IMR-90 (cell line): ENCODE measurements at regions not wholly inside any gene's neighbourhood (a gene's known extent, or its start where the extent isn't known, plus 50 kb on each side); places are given as distances from the start of the nearest gene placed in this dataset.

ENCODE experiments used
- ATAC-seq: fragments of 200-7000 bp; cut with Tn5 transposase; 2 replicates; pipeline ENCODE4 v1.9.1; 2020; ENCODE audit warnings: low read depth, mild to moderate bottlenecking, moderate library complexity
- BruUV-seq: library from RNA; stranded (reverse); fragments of 400-500 nt; replicated peaks from 2 replicates; lab custom pipeline; 2021; lab: Mats Ljungman, UMichigan
- CTCF ChIA-PET: fragments of 300-600 bp; formaldehyde crosslinking; extraction: SDS; loops from one replicate; lab custom pipeline; 2021; ENCODE audit warnings: antibody characterized with exemption; lab: Yijun Ruan, JAX
- POLR2A ChIA-PET: fragments of 300-600 bp; sonication (Branson Sonifier 250); formaldehyde crosslinking; loops from one replicate; lab custom pipeline; 2022; ENCODE audit warnings: antibody characterized with exemption; ENCODE audit not compliant: unreplicated experiment; lab: Charles Lee
- DNase-seq: peaks from one replicate; pipeline ENCODE4 v3.0.0; 2013
- H2AFZ ChIP-seq: replicated peaks from 2 replicates; pipeline ENCODE3; 2013; ENCODE audit warnings: low read length, mild to moderate bottlenecking; ENCODE audit not compliant: poor library complexity
- H2AK5ac ChIP-seq: 2 replicates; pipeline ENCODE4 v1.6.1; 2013; ENCODE audit warnings: low read depth, low read length, inconsistent platforms
- H2AK9ac ChIP-seq: replicated peaks from 2 replicates; pipeline ENCODE3; 2013; ENCODE audit warnings: mild to moderate bottlenecking, low read depth, low read length, moderate library complexity; ENCODE audit not compliant: poor library complexity
- H2BK120ac ChIP-seq: 2 replicates; pipeline ENCODE4 v1.6.1; 2013; ENCODE audit warnings: low read depth, low read length, inconsistent platforms
- H2BK15ac ChIP-seq: 3 replicates; pipeline ENCODE4 v1.6.1; 2013; ENCODE audit warnings: low read depth, low read length, inconsistent platforms
- H2BK20ac ChIP-seq: 2 replicates; pipeline ENCODE4 v1.6.1; 2013; ENCODE audit warnings: low read depth, mild to moderate bottlenecking, inconsistent platforms, low read length, moderate library complexity
- H2BK5ac ChIP-seq: 2 replicates; pipeline ENCODE4 v1.6.1; 2013; ENCODE audit warnings: mild to moderate bottlenecking, low read depth, low read length, inconsistent platforms; ENCODE audit not compliant: poor library complexity, severe bottlenecking
- H3K14ac ChIP-seq: replicated peaks from 2 replicates; pipeline ENCODE4 v1.6.1; 2013; ENCODE audit warnings: low read depth, low read length, inconsistent platforms
- H3K18ac ChIP-seq: 2 replicates; pipeline ENCODE4 v1.6.1; 2013; ENCODE audit warnings: low read depth, low read length, control low read depth
- H3K23ac ChIP-seq: 2 replicates; pipeline ENCODE4 v1.6.1; 2013; ENCODE audit warnings: low read depth, low read length, inconsistent platforms
- H3K27ac ChIP-seq: 2 replicates; pipeline ENCODE4 v1.5.1; 2013; ENCODE audit warnings: mild to moderate bottlenecking, control low read depth, low read length; ENCODE audit not compliant: insufficient read depth
- H3K27me3 ChIP-seq: 2 replicates; pipeline ENCODE4 v1.6.1; 2013; ENCODE audit warnings: low read length; ENCODE audit not compliant: control insufficient read depth, insufficient read depth
- H3K36me3 ChIP-seq: 2 replicates; pipeline ENCODE4 v1.6.1; 2013; ENCODE audit warnings: low read length, mixed read lengths; ENCODE audit not compliant: control insufficient read depth, insufficient read depth
- H3K4ac ChIP-seq: 2 replicates; pipeline ENCODE4 v1.6.1; 2013; ENCODE audit warnings: low read depth, low read length, inconsistent platforms
- H3K4me1 ChIP-seq: 2 replicates; pipeline ENCODE4 v1.6.1; 2013; ENCODE audit warnings: low read length, mixed read lengths; ENCODE audit not compliant: control insufficient read depth, insufficient read depth
- H3K4me2 ChIP-seq: 2 replicates; pipeline ENCODE4 v1.6.1; 2013; ENCODE audit warnings: low read depth, mild to moderate bottlenecking, control low read depth, low read length, moderate library complexity
- H3K4me3 ChIP-seq: 2 replicates; pipeline ENCODE4 v1.5.1; 2013; ENCODE audit warnings: low read depth, mild to moderate bottlenecking, control low read depth, low read length, moderate library complexity; ENCODE audit not compliant: insufficient read depth
- H3K56ac ChIP-seq: 2 replicates; pipeline ENCODE4 v1.6.1; 2013; ENCODE audit warnings: low read length, inconsistent platforms; ENCODE audit not compliant: insufficient read depth; ENCODE audit errors: extremely low read depth
- H3K79me1 ChIP-seq, 2 experiments: 2 replicates each; pipeline ENCODE4 v1.6.1; 2013; ENCODE audit warnings: low read length in 2 of 2, inconsistent platforms in 1 of 2, low read depth in 1 of 2
- H3K9ac ChIP-seq: 2 replicates; pipeline ENCODE4 v1.6.1; 2013; ENCODE audit warnings: low read depth, low read length, control low read depth
- H3K9me1 ChIP-seq: 2 replicates; pipeline ENCODE4 v1.6.1; 2013; ENCODE audit warnings: low read length, inconsistent platforms; ENCODE audit not compliant: insufficient read depth
- H3K9me3 ChIP-seq: 2 replicates; pipeline ENCODE4 v1.6.1; 2013; ENCODE audit warnings: low read length; ENCODE audit not compliant: control insufficient read depth, insufficient read depth
- H4K20me1 ChIP-seq: 2 replicates; pipeline ENCODE4 v1.6.1; 2013; ENCODE audit warnings: low read length, inconsistent platforms; ENCODE audit not compliant: insufficient read depth
- H4K5ac ChIP-seq: 2 replicates; pipeline ENCODE4 v1.6.1; 2013; ENCODE audit warnings: mild to moderate bottlenecking, low read depth, low read length, control low read depth
- H4K8ac ChIP-seq, 2 experiments: 2 replicates each; pipeline ENCODE4 v1.6.1; 2013; ENCODE audit warnings: low read depth in 2 of 2, low read length in 2 of 2, control low read depth in 1 of 2, inconsistent platforms in 1 of 2
- H4K91ac ChIP-seq: 2 replicates; pipeline ENCODE4 v1.6.1; 2013; ENCODE audit warnings: low read depth, low read length, inconsistent platforms; ENCODE audit not compliant: insufficient read depth
- BHLHE40 ChIP-seq: fragments of 150-350 bp; IDR thresholded peaks from 2 replicates; pipeline ENCODE4 v1.6.1; 2016; ENCODE audit warnings: mild to moderate bottlenecking, low read depth, low read length
- CEBPB ChIP-seq: IDR thresholded peaks from 2 replicates; pipeline ENCODE4 v1.6.1; 2012; ENCODE audit warnings: low read depth, low read length, improper control_type of control experiment
- NFE2L2 ChIP-seq: fragments of 150-350 bp; IDR thresholded peaks from 2 replicates; pipeline ENCODE4 v1.6.1; 2016; ENCODE audit warnings: low read depth, mild to moderate bottlenecking, low read length
- SMC3 ChIP-seq: fragments of 150-350 bp; IDR thresholded peaks from 2 replicates; pipeline ENCODE4 v1.6.1; 2016; ENCODE audit warnings: low read depth, mild to moderate bottlenecking, antibody characterized with exemption, low read length, moderate library complexity
- WGBS, 2 experiments: methylation state at CpG; one replicate each; pipeline versions ENCODE4 v1.1.5 to v1.1.7; 2013; ENCODE audit warnings: missing lambda C conversion rate in 2 of 2; ENCODE audit not compliant: insufficient read length in 1 of 2; ENCODE audit errors: extremely low coverage in 2 of 2; 5-methylcytosine and 5-hydroxymethylcytosine counted together
- dilution Hi-C: fragments of 300-500 bp; cut with HindIII; formaldehyde crosslinking; loops from one replicate; pipeline ENCODE4 v1.14.3; 2018; ENCODE audit warnings: low sequenced_read_pairs; ENCODE audit not compliant: unreplicated experiment
- in situ Hi-C: fragments of 300-500 bp; cut with MboI; formaldehyde crosslinking; loops from 3 replicates; pipeline ENCODE4 v1.14.3; 2019; ENCODE audit warnings: low sequenced_read_pairs, inconsistent platforms, mixed read lengths
- intact Hi-C: fragments of 100-400 bp; cut with micrococcal nuclease; formaldehyde crosslinking; loops from 2 replicates; pipeline ENCODE4 v1.10.0; 2022

GRCh38 chr1:56151402-56151801 is 428.0 kb downstream of the PLPP3 start:
- TF ChIP-seq CEBPB (peak; percentile 90), SMC3 (no peak), NFE2L2 (no peak), BHLHE40 (no peak)
- Histone ChIP-seq H3K23ac (no peak overlapping the region), H3K4me3 (no peak overlapping the region), H2BK120ac (no peak overlapping the region), H3K9me1 (no peaks in the 10 kb centered on the region), H3K27me3 (no peaks in the 10 kb centered on the region), H3K4ac (no peak overlapping the region), H4K91ac (no peak overlapping the region), H3K14ac (no peak overlapping the region), H4K8ac (no peak overlapping the region), H3K18ac (no peak overlapping the region), H2BK15ac (no peak overlapping the region), H2AFZ (no peak overlapping the region), H2BK20ac (no peak overlapping the region), H3K9me3 (no peaks in the 10 kb centered on the region), H3K4me1 (no peaks in the 10 kb centered on the region; the same call in 1 of the 2 replicates), H3K27ac (no peak overlapping the region), H4K20me1 (no peaks in the 10 kb centered on the region), H3K79me1 (no peaks in the 10 kb centered on the region), H3K56ac (no peak overlapping the region), H2AK5ac (no peak overlapping the region), H2BK5ac (no peak overlapping the region), H3K4me2 (no peak overlapping the region), H3K9ac (no peak overlapping the region), H4K5ac (no peak overlapping the region), H2AK9ac (no peak overlapping the region), H3K36me3 (no peaks in the 10 kb centered on the region)
- in situ Hi-C loops (no loop called here), intact Hi-C loops (no loop called here), dilution Hi-C loops (no loop called here)
- ATAC-seq: no peak
- 100% methylated on average over 1 of the region's 2 CpGs; no CpG with 5 or more reads in 1 of the 2 experiments for WGBS, 2 experiments
- POLR2A ChIA-PET: no interaction called here
- CTCF ChIA-PET: no interaction called here
- DNase-seq: no peak
- no TSS peak for BruUV-seq
